NCI-H1694 treated with DMSO at 0.1 percent for 48 hours (cell line): ENCODE measurements at regions not wholly inside any gene's neighbourhood (a gene's known extent, or its start where the extent isn't known, plus 50 kb on each side); places are given as distances from the start of the nearest gene placed in this dataset.

Experiments
- DNase-seq: peaks from one replicate; lab custom pipeline; 2025; lab: John Stamatoyannopoulos, UW

- DNase-seq = no peak
Measured at GRCh38 chr1:14347186-14347585, 251.3 kb upstream of the KAZN start.

- DNase-seq = no peak
Measured at GRCh38 chr1:14347776-14348175, 250.7 kb upstream of the KAZN start.

GRCh38 chr1:14350197-14350596 is 248.3 kb upstream of the KAZN start:
- DNase-seq = no peak

- no peak for DNase-seq
Measured at GRCh38 chr1:14352897-14353296, 245.6 kb upstream of the KAZN start.

- DNase-seq = peak; percentile 19
Measured at GRCh38 chr1:14361005-14361404, 237.5 kb upstream of the KAZN start.

- no peak for DNase-seq
Measured at GRCh38 chr1:14362331-14362730, 236.2 kb upstream of the KAZN start.

GRCh38 chr1:14363036-14363590 is 235.4 kb upstream of the KAZN start:
- DNase-seq = no peak

GRCh38 chr1:14363707-14364413 is 234.6 kb upstream of the KAZN start:
- no peak for DNase-seq

- no peak for DNase-seq
Measured at GRCh38 chr1:14365301-14365988, 233.0 kb upstream of the KAZN start.

GRCh38 chr1:14366091-14367018 is 232.1 kb upstream of the KAZN start:
- peak; percentile 65 for DNase-seq

- no peak for DNase-seq
Measured at GRCh38 chr1:14367451-14367850, 231.0 kb upstream of the KAZN start.

GRCh38 chr1:14369526-14370213 is 228.8 kb upstream of the KAZN start:
- no peak for DNase-seq

- DNase-seq = no peak
Measured at GRCh38 chr1:14371771-14372497, 226.6 kb upstream of the KAZN start.

- DNase-seq = no peak
Measured at GRCh38 chr1:14372526-14372925, 226.0 kb upstream of the KAZN start.

GRCh38 chr1:14373081-14373758 is 225.3 kb upstream of the KAZN start:
- DNase-seq = no peak

GRCh38 chr1:14375226-14375625 is 223.3 kb upstream of the KAZN start:
- DNase-seq = no peak

- DNase-seq = no peak
Measured at GRCh38 chr1:14377386-14377785, 221.1 kb upstream of the KAZN start.

- no peak for DNase-seq
Measured at GRCh38 chr1:14380408-14380807, 218.1 kb upstream of the KAZN start.

- DNase-seq = no peak
Measured at GRCh38 chr1:14390816-14391215, 207.7 kb upstream of the KAZN start.

GRCh38 chr1:14392161-14392858 is 206.2 kb upstream of the KAZN start:
- no peak for DNase-seq
